RWPE1 (cell line): ENCODE measurements at regions not wholly inside any gene's neighbourhood (a gene's known extent, or its start where the extent isn't known, plus 50 kb on each side); places are given as distances from the start of the nearest gene placed in this dataset.

Experiments used
- CTCF ChIA-PET: fragments of 350-600 bp; sonication (Branson Sonifier 250); formaldehyde crosslinking; extraction: SDS; loops from one replicate; lab custom pipeline; 2021; lab: Yijun Ruan, JAX
- POLR2A ChIA-PET: fragments of 400-600 bp; formaldehyde crosslinking; extraction: SDS; loops from one replicate; lab custom pipeline; 2020; ENCODE audit warnings: antibody characterized with exemption; ENCODE audit not compliant: low non-redundant PET; lab: Yijun Ruan, JAX
- DNase-seq: peaks from one replicate; pipeline ENCODE4 v3.0.0; 2012; ENCODE audit warnings: low spot score
- H3K27ac ChIP-seq: fragments of 450-650 bp; 2 replicates; pipeline ENCODE4 v1.5.1; 2017
- CTCF ChIP-seq: fragments of 450-650 bp; conservative IDR thresholded peaks from 2 replicates; pipeline ENCODE4 v1.5.1; 2017; ENCODE audit warnings: low read depth, mild to moderate bottlenecking

GRCh38 chr1:214850432-214851050 is 232.0 kb upstream of the KCNK2 start:
- POLR2A ChIA-PET: no interaction called here
- no peak for DNase-seq
- H3K27ac ChIP-seq: no peak overlapping the region
- no peak for TF ChIP-seq CTCF
- CTCF ChIA-PET: no interaction called here

- ChIA-PET CTCF (no interaction called here), POLR2A (no interaction called here)
- no peak for DNase-seq
- no peak for TF ChIP-seq CTCF
- H3K27ac ChIP-seq: no peak overlapping the region
Observed at GRCh38 chr1:214853340-214853739, 229.2 kb upstream of the KCNK2 start.

GRCh38 chr1:214854126-214854875 is 228.2 kb upstream of the KCNK2 start:
- no peak for TF ChIP-seq CTCF
- ChIA-PET POLR2A (no interaction called here), CTCF (interaction anchor here (0.6 to 1.0 kb wide), 3 partner anchors 11 to 73 kb away, joined by 3 to 4 read pairs (median 3); no protein-coding TSS in a partner anchor)
- H3K27ac ChIP-seq: no peak overlapping the region
- no peak for DNase-seq

- DNase-seq: no peak
- ChIA-PET CTCF (no interaction called here), POLR2A (no interaction called here)
- no peak for TF ChIP-seq CTCF
- no peak overlapping the region for H3K27ac ChIP-seq
Observed at GRCh38 chr1:214856843-214857242, 225.7 kb upstream of the KCNK2 start.

GRCh38 chr1:214857716-214858115 is 224.8 kb upstream of the KCNK2 start:
- no peak overlapping the region for H3K27ac ChIP-seq
- DNase-seq: no peak
- no peak for TF ChIP-seq CTCF
- ChIA-PET CTCF (no interaction called here), POLR2A (no interaction called here)

GRCh38 chr1:214859647-214860046 is 222.9 kb upstream of the KCNK2 start:
- CTCF ChIA-PET: no interaction called here
- POLR2A ChIA-PET: no interaction called here
- no peak for DNase-seq
- H3K27ac ChIP-seq: no peak overlapping the region
- TF ChIP-seq CTCF: no peak
